Activated T-helper 1 cell treated with Interleukin-2 at 50 U/mL for 16 hours (primary cell): ENCODE measurements at regions not wholly inside any gene's neighbourhood (a gene's known extent, or its start where the extent isn't known, plus 50 kb on each side); places are given as distances from the start of the nearest gene placed in this dataset.

Experiments
- DNase-seq: peaks from one replicate; pipeline ENCODE4 v3.0.0-alpha.2; 2020; ENCODE audit warnings: low read depth

GRCh38 chr1:42096554-42096953 lies 56.7 kb upstream of the GUCA2B start:
- no peak for DNase-seq

GRCh38 chr1:42089246-42089645 lies 64.0 kb upstream of the GUCA2B start:
- DNase-seq, result no peak

- no peak for DNase-seq
Measured at GRCh38 chr1:42086146-42086545, 67.1 kb upstream of the GUCA2B start.

GRCh38 chr1:42085596-42085995 lies 67.6 kb upstream of the GUCA2B start:
- no peak for DNase-seq

- DNase-seq, result no peak
Measured at GRCh38 chr1:42081475-42081874, 71.7 kb upstream of the GUCA2B start.

- DNase-seq, result no peak
Measured at GRCh38 chr1:42075179-42075578, 78.0 kb upstream of the GUCA2B start.

GRCh38 chr1:42070996-42071395 lies 82.2 kb upstream of the GUCA2B start:
- DNase-seq, result no peak

- no peak for DNase-seq
Measured at GRCh38 chr1:42057800-42058199, 95.4 kb upstream of the GUCA2B start.

- no peak for DNase-seq
Measured at GRCh38 chr1:42056460-42056859, 96.8 kb upstream of the GUCA2B start.

- no peak for DNase-seq
Measured at GRCh38 chr1:42055061-42055460, 98.1 kb upstream of the GUCA2B start.

- DNase-seq, result no peak
Measured at GRCh38 chr1:42052072-42052699, 101.0 kb upstream of the GUCA2B start.

- no peak for DNase-seq
Measured at GRCh38 chr1:42047508-42047880, 105.7 kb upstream of the GUCA2B start.

GRCh38 chr1:42046761-42047507 lies 106.3 kb upstream of the GUCA2B start:
- DNase-seq, result no peak

- no peak for DNase-seq
Measured at GRCh38 chr1:42044346-42044745, 108.9 kb upstream of the GUCA2B start.

GRCh38 chr1:42043811-42044210 lies 109.4 kb upstream of the GUCA2B start:
- no peak for DNase-seq

- no peak for DNase-seq
Measured at GRCh38 chr1:42043182-42043581, 110.0 kb upstream of the GUCA2B start.

- DNase-seq, result no peak
Measured at GRCh38 chr1:42041031-42041430, 112.2 kb upstream of the GUCA2B start.

- DNase-seq, result no peak
Measured at GRCh38 chr1:42040159-42040558, 113.1 kb upstream of the GUCA2B start.

GRCh38 chr1:42038261-42038660 lies 114.9 kb upstream of the GUCA2B start:
- DNase-seq, result no peak

- no peak for DNase-seq
Measured at GRCh38 chr1:42037586-42037985, 115.6 kb upstream of the GUCA2B start.

- no peak for DNase-seq
Measured at GRCh38 chr1:42037161-42037560, 116.0 kb upstream of the GUCA2B start.

- DNase-seq, result peak; percentile 97
Measured at GRCh38 chr1:42035830-42036604, 117.2 kb upstream of the GUCA2B start.

- no peak for DNase-seq
Measured at GRCh38 chr1:42035205-42035829, 116.6 kb upstream of the HIVEP3 start.
